Stomach (tissue), 8 donors: ENCODE measurements at regions not wholly inside any gene's neighbourhood (a gene's known extent, or its start where the extent isn't known, plus 50 kb on each side); places are given as distances from the start of the nearest gene placed in this dataset.
A peak's percentile ranks its signal among the peaks of the same experiment; 100 is the strongest.

Experiments used
- DNase-seq, 2 donors: peaks; one replicate each; pipeline versions ENCODE4 v3.0.0 to v3.0.0-alpha.2; 2013 to 2019
- H3K27ac ChIP-seq, 5 donors: fragments of 200-600 bp in 4 of 5; sonication (generic) in 4 of 5; one replicate each; pipeline ENCODE4 v1.5.1; 2013 to 2019; ENCODE audit warnings: mild to moderate bottlenecking in 1 of 5, moderate library complexity in 1 of 5
- H3K27me3 ChIP-seq, 3 donors: fragments of 200-600 bp; sonication (generic); one replicate each; pipeline ENCODE4 v1.5.1; 2017 to 2019; ENCODE audit warnings: mixed run types in 1 of 3
- H3K36me3 ChIP-seq, 4 donors: fragments of 200-600 bp; sonication (generic); 1 replicate in 3 of 4; 2 replicates in 1 of 4; pipeline ENCODE4 v1.5.1; 2016 to 2019
- H3K4me1 ChIP-seq, 4 donors: fragments of 200-600 bp; sonication (generic); one replicate each; pipeline ENCODE4 v1.5.1; 2016 to 2019
- H3K4me3 ChIP-seq, 4 donors: fragments of 200-600 bp; sonication (generic) in 3 of 4; one replicate each; pipeline ENCODE4 v1.5.1; 2016 to 2019; ENCODE audit warnings: mild to moderate bottlenecking in 1 of 4
- H3K9me3 ChIP-seq, 4 donors: fragments of 200-600 bp; sonication (generic); one replicate each; pipeline ENCODE4 v1.5.1; 2016 to 2019
- CTCF ChIP-seq, 7 experiments: fragments of 450-650 bp in 4 of 7; fragments of 200-600 bp in 3 of 7; sonication (generic) in 3 of 7; IDR thresholded peaks; one replicate each; pipeline ENCODE4 v1.5.1; 2016 to 2019; ENCODE audit warnings: antibody characterized with exemption in 7 of 7, control low read depth in 2 of 7, mild to moderate bottlenecking in 1 of 7
- EP300 ChIP-seq: sonication (generic); formaldehyde crosslinking; IDR thresholded peaks from one replicate; pipeline ENCODE4 v1.6.1; 2017; ENCODE audit warnings: antibody characterized with exemption
- POLR2A ChIP-seq, 4 donors: fragments of 450-650 bp; IDR thresholded peaks; one replicate each; pipeline ENCODE4 v1.6.1; 2016; ENCODE audit warnings: antibody characterized with exemption in 4 of 4, control low read depth in 2 of 4, mild to moderate bottlenecking in 1 of 4, moderate library complexity in 1 of 4
- POLR2AphosphoS5 ChIP-seq, 3 donors: sonication (generic); formaldehyde crosslinking; IDR thresholded peaks; one replicate each; pipeline ENCODE4 v1.6.1; 2016; ENCODE audit warnings: antibody characterized with exemption in 3 of 3
- WGBS, 5 donors: extraction: QIAGEN DNeasy Blood & Tissue Kit in 3 of 5; methylation state at CpG; one replicate each; pipeline versions ENCODE4 v1.1.5 to v1.1.7; 2013 to 2018; 5-methylcytosine and 5-hydroxymethylcytosine counted together
- intact Hi-C: fragments of 100-400 bp; cut with DNase I; formaldehyde crosslinking; loops from one replicate; pipeline ENCODE4 v1.15.1; 2023; ENCODE audit warnings: low total_unique reads
- donor health status: healthy with polysubstance abuse.
- donor health status: Bipolar disorder and iron deficiency.
- donor health status: healthy.

GRCh38 chr1:47507881-47508701, 70.2 kb downstream of the FOXD2 start:
- H3K4me3 ChIP-seq: peak overlapping the region; percentile 55 to 62 (median 58)

GRCh38 chr1:47508702-47509431, 71.0 kb downstream of the FOXD2 start:
- intact Hi-C loops: no loop called here

More at GRCh38 chr1:47507881-47508701, 70.2 kb downstream of the FOXD2 start:
- Histone ChIP-seq H3K27ac (peak overlapping the region in 4 of 5 donors; percentile 25 to 58 (median 46)), H3K9me3 (no peaks in the 10 kb centered on the region), H3K36me3 (no peaks in the 10 kb centered on the region), H3K27me3 (peaks cover 4 to 66% (median 22%) of the 10 kb centered on the region in 3 donors), H3K4me1 (peaks cover 15 to 18% (median 17%) of the 10 kb centered on the region in 4 donors)
- intact Hi-C loops: no loop called here
- WGBS, 5 donors: 1 to 4% (median 1%) methylated on average over 14 to 77 of the region's 77 CpGs
- no peak for TF ChIP-seq CTCF (IDR thresholded peaks at IDR 0.05)
- TF ChIP-seq EP300: no peak
- no peak for TF ChIP-seq POLR2A (IDR thresholded peaks at IDR 0.05)
- TF ChIP-seq POLR2AphosphoS5 (IDR thresholded peaks at IDR 0.05): no peak
- peak; percentile 67 to 72 for DNase-seq

GRCh38 chr1:47510282-47510811, 72.5 kb downstream of the FOXD2 start:
- no peak for TF ChIP-seq POLR2A (IDR thresholded peaks at IDR 0.05)
- TF ChIP-seq EP300: no peak
- TF ChIP-seq CTCF (IDR thresholded peaks at IDR 0.05): no peak
- TF ChIP-seq POLR2AphosphoS5 (IDR thresholded peaks at IDR 0.05): no peak
- intact Hi-C loops: no loop called here
- Histone ChIP-seq H3K4me3 (no peak overlapping the region), H3K27me3 (peaks cover 4 to 53% (median 22%) of the 10 kb centered on the region in 3 donors), H3K36me3 (no peaks in the 10 kb centered on the region), H3K27ac (no peak overlapping the region), H3K9me3 (peaks cover 0 to 14% (median 10%) of the 10 kb centered on the region in 4 donors), H3K4me1 (peaks cover 15 to 18% (median 17%) of the 10 kb centered on the region in 4 donors)
- 84 to 93% (median 90%) methylated on average over 10 of the region's 10 CpGs for WGBS, 5 donors
- DNase-seq: no peak

More at GRCh38 chr1:47508702-47509431, 71.0 kb downstream of the FOXD2 start:
- 28 to 34% (median 31%) methylated on average over 18 of the region's 18 CpGs for WGBS, 5 donors
- Histone ChIP-seq H3K9me3 (peaks cover 0 to 4% (median under 1%) of the 10 kb centered on the region in 4 donors), H3K36me3 (no peaks in the 10 kb centered on the region), H3K27ac (peak overlapping the region in 1 of 5 donors; percentile 58), H3K4me3 (peak overlapping the region; percentile 55 to 62 (median 58)), H3K27me3 (peaks cover 4 to 58% (median 22%) of the 10 kb centered on the region in 3 donors), H3K4me1 (peaks cover 15 to 18% (median 17%) of the 10 kb centered on the region in 4 donors)
- TF ChIP-seq EP300 (no peak), CTCF (IDR thresholded peaks at IDR 0.05) (no peak), POLR2A (IDR thresholded peaks at IDR 0.05) (no peak), POLR2AphosphoS5 (IDR thresholded peaks at IDR 0.05) (no peak)
- peak in 1 of 2 donors; percentile 60 for DNase-seq

GRCh38 chr1:47511825-47512224, 74.0 kb downstream of the FOXD2 start:
- peaks cover 15 to 20% (median 18%) of the 10 kb centered on the region in 4 donors for H3K4me1 ChIP-seq
- peaks cover 0 to 14% (median 10%) of the 10 kb centered on the region in 4 donors for H3K9me3 ChIP-seq
- 94 to 99% (median 96%) methylated on average over 2 of the region's 2 CpGs for WGBS, 5 donors
- peaks cover 4 to 41% (median 22%) of the 10 kb centered on the region in 3 donors for H3K27me3 ChIP-seq
- TF ChIP-seq CTCF (IDR thresholded peaks at IDR 0.05) (no peak), POLR2AphosphoS5 (IDR thresholded peaks at IDR 0.05) (no peak), EP300 (no peak), POLR2A (IDR thresholded peaks at IDR 0.05) (no peak)
- H3K4me3 ChIP-seq: no peak overlapping the region
- intact Hi-C loops: no loop called here
- DNase-seq: no peak
- H3K36me3 ChIP-seq: no peaks in the 10 kb centered on the region
- no peak overlapping the region for H3K27ac ChIP-seq
